Endothelial cell of hepatic sinusoid (primary cell): ENCODE measurements at regions not wholly inside any gene's neighbourhood (a gene's known extent, or its start where the extent isn't known, plus 50 kb on each side); places are given as distances from the start of the nearest gene placed in this dataset.

Experiments
- in situ Hi-C: cut with HindIII; loops from 2 replicates; pipeline ENCODE4 v1.10.0; 2017; ENCODE audit warnings: low sequenced_read_pairs

GRCh38 chr3:167898091-167898490, 162.6 kb downstream of the SERPINI1 start:
- in situ Hi-C loops, result no loop called here

GRCh38 chr3:167895684-167896083, 160.2 kb downstream of the SERPINI1 start:
- in situ Hi-C loops, result no loop called here

- in situ Hi-C loops, result no loop called here
These were observed 159.7 kb downstream of the SERPINI1 start for GRCh38 chr3:167895178-167895577.

- in situ Hi-C loops, result no loop called here
These were observed 156.7 kb downstream of the SERPINI1 start for GRCh38 chr3:167892205-167892604.

- in situ Hi-C loops, result no loop called here
These were observed 151.6 kb downstream of the SERPINI1 start for GRCh38 chr3:167887096-167887495.

- in situ Hi-C loops, result no loop called here
These were observed 151.2 kb downstream of the SERPINI1 start for GRCh38 chr3:167886690-167887089.

- in situ Hi-C loops, result no loop called here
These were observed 149.8 kb downstream of the SERPINI1 start for GRCh38 chr3:167885277-167885676.

GRCh38 chr3:167884481-167884880, 149.0 kb downstream of the SERPINI1 start:
- in situ Hi-C loops, result no loop called here

- in situ Hi-C loops, result no loop called here
These were observed 147.9 kb downstream of the SERPINI1 start for GRCh38 chr3:167883452-167883851.

- in situ Hi-C loops, result no loop called here
These were observed 146.6 kb downstream of the SERPINI1 start for GRCh38 chr3:167882057-167882667.

- in situ Hi-C loops, result no loop called here
These were observed 144.7 kb downstream of the SERPINI1 start for GRCh38 chr3:167880183-167880582.

GRCh38 chr3:167876620-167877281, 141.2 kb downstream of the SERPINI1 start:
- in situ Hi-C loops, result no loop called here
